Lung (tissue), 11 donors: ENCODE measurements at regions not wholly inside any gene's neighbourhood (a gene's known extent, or its start where the extent isn't known, plus 50 kb on each side); places are given as distances from the start of the nearest gene placed in this dataset.

ENCODE experiments used
- ATAC-seq: fragments of 200-7000 bp; cut with Tn5 transposase; one replicate; pipeline ENCODE4 v1.9.1; 2020; ENCODE audit warnings: moderate number of reproducible peaks; ENCODE audit not compliant: insufficient read depth, low FRiP score
- DNase-seq, 3 donors: peaks; one replicate each; pipeline ENCODE4 v3.0.0-alpha.2; 2013 to 2017
- H3K27ac ChIP-seq, 2 donors: one replicate each; pipeline ENCODE4 v1.5.1; 2013; ENCODE audit warnings: mild to moderate bottlenecking in 2 of 2, moderate library complexity in 2 of 2, control low read depth in 1 of 2, inconsistent platforms in 1 of 2, low read depth in 1 of 2, low read length in 1 of 2
- H3K27me3 ChIP-seq, 3 donors: one replicate each; pipeline ENCODE4 v1.5.1; 2013; ENCODE audit warnings: low read length in 2 of 3; ENCODE audit not compliant: control insufficient read depth in 3 of 3, insufficient read depth in 3 of 3
- H3K36me3 ChIP-seq, 4 donors: one replicate each; pipeline ENCODE4 v1.5.1; 2013; ENCODE audit warnings: low read length in 4 of 4, mild to moderate bottlenecking in 1 of 4, moderate library complexity in 1 of 4; ENCODE audit not compliant: control insufficient read depth in 4 of 4, insufficient read depth in 4 of 4
- H3K4me1 ChIP-seq, 5 donors: one replicate each; pipeline ENCODE4 v1.5.1; 2013; ENCODE audit warnings: low read length in 5 of 5, mild to moderate bottlenecking in 2 of 5, moderate library complexity in 1 of 5; ENCODE audit not compliant: control insufficient read depth in 5 of 5, insufficient read depth in 5 of 5
- H3K4me3 ChIP-seq: one replicate; pipeline ENCODE4 v1.5.1; 2013; ENCODE audit warnings: mild to moderate bottlenecking, control low read depth, moderate library complexity
- H3K9ac ChIP-seq, 2 donors: one replicate each; pipeline ENCODE4 v1.5.1; 2013; ENCODE audit warnings: low read length in 2 of 2, control low read depth in 1 of 2; ENCODE audit not compliant: insufficient read depth in 1 of 2
- H3K9me3 ChIP-seq, 4 donors: one replicate each; pipeline ENCODE4 v1.5.1; 2013; ENCODE audit warnings: low read length in 3 of 4, mild to moderate bottlenecking in 1 of 4, moderate library complexity in 1 of 4; ENCODE audit not compliant: control insufficient read depth in 4 of 4, insufficient read depth in 3 of 4
- CTCF ChIP-seq: IDR thresholded peaks from 2 replicates; pipeline ENCODE4 v1.5.1; 2012; ENCODE audit warnings: mild to moderate bottlenecking; ENCODE audit errors: control extremely low read depth, extremely low read depth
- WGBS, 2 donors: extraction: QIAGEN DNeasy Blood & Tissue Kit; methylation state at CpG; one replicate each; pipeline ENCODE4 v1.1.7; 2013; 5-methylcytosine and 5-hydroxymethylcytosine counted together
- donor health status: control.
- donor health status: control.
- donor health status: Bipolar disorder and iron deficiency.
- donor health status: healthy.
- donor health status: DM: yes; HTN: yes; CAD: no.

- Histone ChIP-seq H3K9me3 (no peaks in the 10 kb centered on the region), H3K27me3 (no peaks in the 10 kb centered on the region), H3K4me3 (no peak overlapping the region), H3K4me1 (peaks cover 0 to 7% (median 0%) of the 10 kb centered on the region in 5 donors), H3K9ac (no peak overlapping the region), H3K27ac (no peak overlapping the region), H3K36me3 (no peaks in the 10 kb centered on the region)
- TF ChIP-seq CTCF = no peak
- ATAC-seq (no peak), DNase-seq (peak in 2 of 3 donors; percentile 32 to 58)
- 76 to 89% methylated on average over 1 of the region's 1 CpG for WGBS, 2 donors
Measured at GRCh38 chr15:91523596-91523995, 329.9 kb upstream of the SLCO3A1 start.

DNA sequence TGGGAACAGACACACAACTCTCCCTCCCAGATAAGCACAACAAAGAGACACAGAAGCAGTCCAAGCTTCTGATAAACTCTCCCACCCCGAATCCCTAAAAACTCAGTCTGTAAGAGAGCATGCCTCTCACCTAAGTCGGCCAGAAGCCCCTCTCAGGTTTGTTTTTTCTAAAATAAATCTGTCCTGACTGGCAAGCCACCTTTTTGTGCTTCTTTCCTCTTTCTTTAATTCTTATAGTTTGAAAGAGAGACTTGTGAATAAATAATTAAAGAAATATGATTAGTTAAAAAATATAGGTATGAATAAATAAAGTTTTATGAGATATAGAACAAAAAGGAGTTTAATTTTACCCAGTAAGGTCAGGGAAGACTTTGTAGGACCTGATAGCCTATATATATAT lies 329.0 kb upstream of the SLCO3A1 start:
- Histone ChIP-seq H3K27me3 (no peaks in the 10 kb centered on the region), H3K9me3 (no peaks in the 10 kb centered on the region), H3K9ac (no peak overlapping the region), H3K4me1 (peaks cover 0 to 10% (median 0%) of the 10 kb centered on the region in 5 donors), H3K27ac (no peak overlapping the region), H3K4me3 (no peak overlapping the region), H3K36me3 (no peaks in the 10 kb centered on the region)
- 37 to 85% methylated on average over 2 of the region's 2 CpGs for WGBS, 2 donors
- ATAC-seq (no peak), DNase-seq (no peak)
- TF ChIP-seq CTCF = no peak

- Histone ChIP-seq H3K4me1 (peaks cover 0 to 10% (median 0%) of the 10 kb centered on the region in 5 donors), H3K27me3 (no peaks in the 10 kb centered on the region), H3K9me3 (no peaks in the 10 kb centered on the region), H3K27ac (no peak overlapping the region), H3K36me3 (no peaks in the 10 kb centered on the region), H3K9ac (no peak overlapping the region), H3K4me3 (no peak overlapping the region)
- DNase-seq (no peak), ATAC-seq (no peak)
- no peak for TF ChIP-seq CTCF
- WGBS, 2 donors = 87 to 96% methylated on average over 3 of the region's 3 CpGs
Measured at GRCh38 chr15:91525751-91526150, 327.8 kb upstream of the SLCO3A1 start.

GRCh38 chr15:91526424-91526823 lies 327.1 kb upstream of the SLCO3A1 start:
- no peak for ATAC-seq
- 66 to 70% methylated on average over 2 of the region's 2 CpGs for WGBS, 2 donors
- no peak overlapping the region for H3K27ac ChIP-seq

More at GRCh38 chr15:91526424-91526823, 327.1 kb upstream of the SLCO3A1 start:
- H3K36me3 ChIP-seq = no peaks in the 10 kb centered on the region
- H3K9ac ChIP-seq = no peak overlapping the region
- no peak for DNase-seq
- no peak for TF ChIP-seq CTCF
- no peak overlapping the region for H3K4me3 ChIP-seq
- peaks cover 0 to 10% (median 0%) of the 10 kb centered on the region in 5 donors for H3K4me1 ChIP-seq
- H3K27me3 ChIP-seq = no peaks in the 10 kb centered on the region
- no peaks in the 10 kb centered on the region for H3K9me3 ChIP-seq
